Gastroesophageal sphincter (tissue), 4 donors: ENCODE measurements at regions not wholly inside any gene's neighbourhood (a gene's known extent, or its start where the extent isn't known, plus 50 kb on each side); places are given as distances from the start of the nearest gene placed in this dataset.
"Not testable (repeated sequence)": the region's sequence is repeated elsewhere in the genome, so short reads cannot be mapped to it uniquely, and the experiment has no call there.

Experiments
- ATAC-seq: fragments of 150-250 bp; one replicate; pipeline ENCODE4 v1.9.1; 2016; ENCODE audit warnings: mild to moderate bottlenecking, moderate library complexity
- H3K27ac ChIP-seq, 4 donors: fragments of 200-600 bp; sonication (generic) in 3 of 4; 1 replicate in 3 of 4; 2 replicates in 1 of 4; pipeline ENCODE4 v1.5.1; 2016 to 2019
- H3K27me3 ChIP-seq: fragments of 200-600 bp; sonication (generic); one replicate; pipeline ENCODE4 v1.5.1; 2019
- H3K36me3 ChIP-seq, 2 donors: fragments of 200-600 bp; sonication (generic); one replicate each; pipeline ENCODE4 v1.5.1; 2019; ENCODE audit warnings: control low read depth in 1 of 2
- H3K4me1 ChIP-seq, 3 donors: fragments of 200-600 bp; sonication (generic); 1 replicate in 2 of 3; 2 replicates in 1 of 3; pipeline ENCODE4 v1.5.1; 2016 to 2019; ENCODE audit warnings: control low read depth in 2 of 3
- H3K4me3 ChIP-seq, 2 donors: fragments of 200-600 bp; sonication (generic); one replicate each; pipeline ENCODE4 v1.5.1; 2019; ENCODE audit warnings: mild to moderate bottlenecking in 1 of 2, moderate library complexity in 1 of 2
- H3K9me3 ChIP-seq, 3 donors: fragments of 200-600 bp; sonication (generic); one replicate each; pipeline ENCODE4 v1.5.1; 2017 to 2019; ENCODE audit warnings: control low read depth in 2 of 3
- EP300 ChIP-seq: sonication (generic); formaldehyde crosslinking; IDR thresholded peaks from one replicate; pipeline ENCODE4 v1.6.1; 2017; ENCODE audit warnings: antibody characterized with exemption, mild to moderate bottlenecking
- POLR2A ChIP-seq, 2 donors: fragments of 450-650 bp; IDR thresholded peaks; one replicate each; pipeline ENCODE4 v1.6.1; 2017; ENCODE audit warnings: antibody characterized with exemption in 2 of 2, mild to moderate bottlenecking in 2 of 2, moderate library complexity in 1 of 2
- POLR2AphosphoS5 ChIP-seq: sonication (generic); formaldehyde crosslinking; IDR thresholded peaks from one replicate; pipeline ENCODE4 v1.6.1; 2017; ENCODE audit warnings: antibody characterized with exemption
- WGBS, 2 donors: methylation state at CpG; one replicate each; pipeline ENCODE4 v1.1.5; 2018; ENCODE audit warnings: low coverage in 1 of 2; 5-methylcytosine and 5-hydroxymethylcytosine counted together
- TF ChIP-seq, protein P1 (sequence below), 4 experiments: fragments of 200-600 bp in 2 of 4; fragments of 450-650 bp in 2 of 4; sonication (generic) in 1 of 4; IDR thresholded peaks; one replicate each; pipeline ENCODE4 v1.5.1; 2017 to 2019; ENCODE audit warnings: antibody characterized with exemption in 4 of 4, mild to moderate bottlenecking in 2 of 4, moderate library complexity in 2 of 4

DNA sequence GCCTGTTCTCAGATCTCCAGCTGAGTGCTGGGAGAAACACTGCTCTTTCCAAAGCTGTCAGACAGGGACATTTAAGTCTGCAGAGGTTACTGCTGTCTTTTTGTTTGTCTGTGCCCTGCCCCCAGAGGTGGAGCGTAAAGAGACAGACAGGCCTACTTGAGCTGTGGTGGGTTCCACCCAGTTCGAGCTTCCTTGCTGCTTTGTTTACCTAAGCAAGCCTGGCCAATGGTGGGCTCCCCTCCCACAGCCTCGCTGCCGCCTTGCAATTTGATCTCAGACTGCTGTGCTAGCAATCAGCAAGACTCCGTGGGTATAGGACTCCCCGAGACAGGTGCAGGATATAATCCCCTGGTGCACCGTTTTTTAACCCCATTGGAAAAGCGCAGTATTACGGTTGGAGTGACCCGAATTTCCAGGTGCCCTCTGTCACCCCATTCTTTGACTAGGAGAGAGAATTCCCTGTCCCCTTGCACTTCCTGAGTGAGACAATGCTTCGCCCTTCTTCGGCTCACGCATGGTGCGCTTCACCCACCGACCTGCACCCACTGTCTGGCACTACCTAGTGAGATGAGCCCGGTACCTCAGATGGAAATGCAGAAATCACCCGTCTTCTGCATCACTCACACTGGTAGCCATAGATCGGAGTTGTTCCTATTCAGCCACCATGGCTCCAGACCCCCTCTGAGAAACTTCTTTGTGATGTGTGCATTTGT lies 650.3 kb upstream of the ALG10B start:
- TF ChIP-seq, protein P1, sequence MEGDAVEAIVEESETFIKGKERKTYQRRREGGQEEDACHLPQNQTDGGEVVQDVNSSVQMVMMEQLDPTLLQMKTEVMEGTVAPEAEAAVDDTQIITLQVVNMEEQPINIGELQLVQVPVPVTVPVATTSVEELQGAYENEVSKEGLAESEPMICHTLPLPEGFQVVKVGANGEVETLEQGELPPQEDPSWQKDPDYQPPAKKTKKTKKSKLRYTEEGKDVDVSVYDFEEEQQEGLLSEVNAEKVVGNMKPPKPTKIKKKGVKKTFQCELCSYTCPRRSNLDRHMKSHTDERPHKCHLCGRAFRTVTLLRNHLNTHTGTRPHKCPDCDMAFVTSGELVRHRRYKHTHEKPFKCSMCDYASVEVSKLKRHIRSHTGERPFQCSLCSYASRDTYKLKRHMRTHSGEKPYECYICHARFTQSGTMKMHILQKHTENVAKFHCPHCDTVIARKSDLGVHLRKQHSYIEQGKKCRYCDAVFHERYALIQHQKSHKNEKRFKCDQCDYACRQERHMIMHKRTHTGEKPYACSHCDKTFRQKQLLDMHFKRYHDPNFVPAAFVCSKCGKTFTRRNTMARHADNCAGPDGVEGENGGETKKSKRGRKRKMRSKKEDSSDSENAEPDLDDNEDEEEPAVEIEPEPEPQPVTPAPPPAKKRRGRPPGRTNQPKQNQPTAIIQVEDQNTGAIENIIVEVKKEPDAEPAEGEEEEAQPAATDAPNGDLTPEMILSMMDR (IDR thresholded peaks at IDR 0.05), result no peak
- TF ChIP-seq EP300, result no peak
- TF ChIP-seq POLR2AphosphoS5, result no peak
- no peaks in the 10 kb centered on the region for H3K36me3 ChIP-seq
- no peak for ATAC-seq
- no peaks in the 10 kb centered on the region for H3K4me1 ChIP-seq
- 87 to 88% methylated on average over 3 to 14 of the region's 18 CpGs for WGBS, 2 donors
- H3K27ac ChIP-seq, result no peak overlapping the region
- no peaks in the 10 kb centered on the region for H3K27me3 ChIP-seq
- no peak overlapping the region for H3K4me3 ChIP-seq
- H3K9me3 ChIP-seq, result no peaks in the 10 kb centered on the region

- H3K27ac ChIP-seq, H3K9me3 ChIP-seq, H3K4me1 ChIP-seq, H3K27me3 ChIP-seq, H3K36me3 ChIP-seq, H3K4me3 ChIP-seq, ATAC-seq: not testable (repeated sequence)
- WGBS, 2 donors, result 79 to 97% methylated on average over 2 of the region's 2 CpGs
These were observed 648.0 kb upstream of the ALG10B start for GRCh38 chr12:37668557-37668956.

DNA sequence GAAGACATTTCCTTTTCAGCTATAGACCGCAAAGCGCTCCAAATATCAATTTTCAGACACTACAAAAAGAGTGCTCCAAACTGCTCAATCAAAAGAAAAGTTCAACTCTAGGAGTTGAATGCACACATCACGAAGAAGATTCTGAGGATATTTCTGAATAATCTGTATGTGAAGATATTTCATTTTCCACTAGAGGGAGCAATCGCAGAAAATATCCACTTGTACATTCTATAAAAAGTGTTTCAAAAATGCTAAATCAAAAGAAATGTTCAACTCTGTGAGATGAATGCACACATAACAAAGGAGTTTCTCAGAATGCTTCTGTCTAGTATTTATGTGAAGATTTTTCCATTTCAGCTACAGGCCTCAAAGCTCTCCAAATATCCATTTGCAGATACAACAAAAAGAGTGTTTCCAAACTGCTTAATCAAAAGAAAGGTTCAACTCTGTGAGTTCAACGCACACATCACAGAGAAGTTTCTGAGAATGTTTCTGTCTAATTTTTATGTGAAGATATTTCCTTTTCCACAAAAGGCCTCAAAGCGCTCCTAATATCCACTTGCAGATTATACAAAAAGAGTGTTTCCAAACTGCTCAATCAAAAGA lies 643.8 kb upstream of the ALG10B start:
- Histone ChIP-seq H3K27me3 (no peaks in the 10 kb centered on the region), H3K4me1 (no peaks in the 10 kb centered on the region), H3K9me3 (no peaks in the 10 kb centered on the region), H3K4me3 (no peak overlapping the region), H3K27ac (no peak overlapping the region), H3K36me3 (no peaks in the 10 kb centered on the region)
- no peak for TF ChIP-seq POLR2AphosphoS5
- TF ChIP-seq, protein P1 (IDR thresholded peaks at IDR 0.05), result no peak
- TF ChIP-seq POLR2A (IDR thresholded peaks at IDR 0.05), result no peak
- no peak for TF ChIP-seq EP300
- ATAC-seq, result no peak
- 62 to 74% methylated on average over 6 of the region's 6 CpGs for WGBS, 2 donors

GRCh38 chr12:37720846-37721245 lies 595.7 kb upstream of the ALG10B start:
- H3K27me3 ChIP-seq, result no peaks in the 10 kb centered on the region
- no peak for ATAC-seq
- no peak overlapping the region for H3K4me3 ChIP-seq
- TF ChIP-seq POLR2A (IDR thresholded peaks at IDR 0.05) (no peak), POLR2AphosphoS5 (no peak), EP300 (no peak)
- TF ChIP-seq, protein P1 (IDR thresholded peaks at IDR 0.05), result no peak
- H3K4me1 ChIP-seq, result no peaks in the 10 kb centered on the region
- H3K36me3 ChIP-seq, result no peaks in the 10 kb centered on the region
- peaks cover 0 to 33% (median 0%) of the 10 kb centered on the region in 3 donors for H3K9me3 ChIP-seq
- no peak overlapping the region for H3K27ac ChIP-seq
- WGBS, 2 donors, result 61 to 63% methylated on average over 5 of the region's 5 CpGs

DNA sequence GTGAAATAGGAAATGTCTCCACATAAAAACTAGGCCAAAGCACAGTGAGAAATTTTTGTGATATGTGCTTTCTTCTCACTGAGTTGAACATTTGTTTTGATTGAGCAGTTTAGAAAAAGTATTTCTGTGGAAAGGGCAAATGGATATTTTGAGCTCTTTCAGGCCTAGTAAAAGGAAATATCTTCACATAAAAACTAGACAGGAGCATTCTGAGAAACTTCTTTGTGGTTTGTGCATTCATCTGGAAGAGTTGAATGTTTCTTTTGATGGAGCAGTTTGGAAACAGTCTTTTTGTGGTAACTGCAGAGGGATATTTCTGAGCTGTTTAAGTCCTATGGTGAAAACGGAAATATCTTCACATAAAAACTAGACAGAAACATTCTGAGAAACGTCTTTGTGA lies 582.7 kb upstream of the ALG10B start:
- TF ChIP-seq POLR2AphosphoS5 (no peak), POLR2A (IDR thresholded peaks at IDR 0.05) (no peak), EP300 (no peak)
- TF ChIP-seq, protein P1 (IDR thresholded peaks at IDR 0.05), result no peak
- ATAC-seq, result no peak

More for the DNA sequence above, 582.7 kb upstream of the ALG10B start:
- Histone ChIP-seq H3K9me3 (peaks cover 0 to 65% (median 0%) of the 10 kb centered on the region in 3 donors), H3K27me3 (no peaks in the 10 kb centered on the region), H3K36me3 (no peaks in the 10 kb centered on the region), H3K27ac (no peak overlapping the region), H3K4me1 (no peaks in the 10 kb centered on the region), H3K4me3 (no peak overlapping the region)
- WGBS, 2 donors, result 32 to 42% methylated on average over 2 of the region's 2 CpGs
